Neural crest cell (in vitro differentiated cells): ENCODE measurements at regions not wholly inside any gene's neighbourhood (a gene's known extent, or its start where the extent isn't known, plus 50 kb on each side); places are given as distances from the start of the nearest gene placed in this dataset.

Source experiments
- DNase-seq: peaks from one replicate; pipeline ENCODE4 v3.0.0; 2021; ENCODE audit warnings: low read depth, mixed read lengths, low spot score
- H3K27ac Mint-ChIP-seq: one replicate; pipeline ENCODE4 v1.8.0; 2021; ENCODE audit warnings: mild to moderate bottlenecking, mixed read lengths; ENCODE audit not compliant: unreplicated experiment
- H3K27me3 Mint-ChIP-seq: 2 replicates; pipeline ENCODE4 v1.8.0; 2021; ENCODE audit warnings: low read depth, mild to moderate bottlenecking, mixed read lengths
- H3K36me3 Mint-ChIP-seq: 2 replicates; pipeline ENCODE4 v1.8.0; 2021; ENCODE audit warnings: low read depth, mild to moderate bottlenecking, mixed read lengths
- H3K4me1 Mint-ChIP-seq: 2 replicates; pipeline ENCODE4 v1.8.0; 2021; ENCODE audit warnings: mixed read lengths
- H3K4me3 Mint-ChIP-seq: one replicate; pipeline ENCODE4 v1.8.0; 2021; ENCODE audit warnings: mild to moderate bottlenecking, mixed read lengths
- H3K9me3 Mint-ChIP-seq: 2 replicates; pipeline ENCODE4 v1.8.0; 2021; ENCODE audit warnings: mixed read lengths
- TF ChIP-seq, protein P1 (sequence below): fragments of 200-600 bp; sonication (generic); conservative IDR thresholded peaks from 2 replicates; pipeline ENCODE4 v1.5.0; 2021; ENCODE audit warnings: antibody characterized with exemption, mild to moderate bottlenecking

DNA sequence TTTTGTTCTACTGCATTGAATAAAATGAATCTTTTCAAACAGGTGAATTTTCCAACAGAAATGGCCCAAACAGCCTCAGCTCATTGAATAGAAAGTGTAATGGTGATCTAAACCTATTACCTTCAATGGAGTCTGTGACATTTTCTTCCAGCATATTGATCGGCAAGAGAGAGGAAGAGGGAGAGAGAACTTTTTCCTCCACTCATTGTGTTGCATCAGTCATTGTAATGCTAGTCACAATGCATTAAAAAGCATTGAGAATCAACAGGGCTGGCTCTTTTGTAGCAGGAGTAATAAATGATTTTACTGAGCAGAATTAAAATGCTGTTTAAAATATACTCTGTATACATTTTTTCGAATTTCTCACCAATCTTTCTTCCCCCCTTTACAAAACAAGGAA, 1794.5 kb upstream of the CELF4 start:
- peaks cover 2% of the 10 kb centered on the region for H3K9me3 Mint-ChIP-seq
- TF ChIP-seq, protein P1, sequence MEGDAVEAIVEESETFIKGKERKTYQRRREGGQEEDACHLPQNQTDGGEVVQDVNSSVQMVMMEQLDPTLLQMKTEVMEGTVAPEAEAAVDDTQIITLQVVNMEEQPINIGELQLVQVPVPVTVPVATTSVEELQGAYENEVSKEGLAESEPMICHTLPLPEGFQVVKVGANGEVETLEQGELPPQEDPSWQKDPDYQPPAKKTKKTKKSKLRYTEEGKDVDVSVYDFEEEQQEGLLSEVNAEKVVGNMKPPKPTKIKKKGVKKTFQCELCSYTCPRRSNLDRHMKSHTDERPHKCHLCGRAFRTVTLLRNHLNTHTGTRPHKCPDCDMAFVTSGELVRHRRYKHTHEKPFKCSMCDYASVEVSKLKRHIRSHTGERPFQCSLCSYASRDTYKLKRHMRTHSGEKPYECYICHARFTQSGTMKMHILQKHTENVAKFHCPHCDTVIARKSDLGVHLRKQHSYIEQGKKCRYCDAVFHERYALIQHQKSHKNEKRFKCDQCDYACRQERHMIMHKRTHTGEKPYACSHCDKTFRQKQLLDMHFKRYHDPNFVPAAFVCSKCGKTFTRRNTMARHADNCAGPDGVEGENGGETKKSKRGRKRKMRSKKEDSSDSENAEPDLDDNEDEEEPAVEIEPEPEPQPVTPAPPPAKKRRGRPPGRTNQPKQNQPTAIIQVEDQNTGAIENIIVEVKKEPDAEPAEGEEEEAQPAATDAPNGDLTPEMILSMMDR: no peak
- peaks cover 13% of the 10 kb centered on the region for H3K4me1 Mint-ChIP-seq
- H3K4me3 Mint-ChIP-seq: peak overlapping the region; percentile 14
- no peaks in the 10 kb centered on the region for H3K27me3 Mint-ChIP-seq
- H3K27ac Mint-ChIP-seq: peak overlapping the region; percentile 93
- H3K36me3 Mint-ChIP-seq: no peaks in the 10 kb centered on the region
- no peak for DNase-seq

DNA sequence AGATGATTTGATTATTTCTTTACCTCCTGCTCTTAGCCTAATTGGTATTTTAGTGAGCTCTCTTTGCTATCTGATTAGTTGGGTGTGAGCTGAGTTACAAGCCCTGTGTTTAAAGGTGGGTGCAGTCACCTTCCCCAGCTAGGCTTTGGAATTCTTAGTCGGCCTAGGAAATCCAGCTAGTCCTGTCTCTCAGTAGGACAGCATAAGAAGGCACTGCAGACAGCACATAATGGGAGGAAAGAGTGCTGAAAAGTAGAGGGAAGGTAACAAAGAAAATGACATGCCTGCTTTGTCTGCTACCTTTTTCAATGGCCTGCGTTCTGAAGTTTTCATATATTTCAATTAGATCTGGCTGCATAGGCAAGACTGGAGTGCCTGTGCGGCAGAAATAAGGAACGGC, 1794.0 kb upstream of the CELF4 start:
- peak overlapping the region; percentile 93 for H3K27ac Mint-ChIP-seq
- peak overlapping the region; percentile 14 for H3K4me3 Mint-ChIP-seq
- TF ChIP-seq, protein P1: no peak
- peaks cover 13% of the 10 kb centered on the region for H3K4me1 Mint-ChIP-seq
- no peak for DNase-seq
- H3K36me3 Mint-ChIP-seq: no peaks in the 10 kb centered on the region
- H3K27me3 Mint-ChIP-seq: no peaks in the 10 kb centered on the region
- H3K9me3 Mint-ChIP-seq: peaks cover 2% of the 10 kb centered on the region

DNA sequence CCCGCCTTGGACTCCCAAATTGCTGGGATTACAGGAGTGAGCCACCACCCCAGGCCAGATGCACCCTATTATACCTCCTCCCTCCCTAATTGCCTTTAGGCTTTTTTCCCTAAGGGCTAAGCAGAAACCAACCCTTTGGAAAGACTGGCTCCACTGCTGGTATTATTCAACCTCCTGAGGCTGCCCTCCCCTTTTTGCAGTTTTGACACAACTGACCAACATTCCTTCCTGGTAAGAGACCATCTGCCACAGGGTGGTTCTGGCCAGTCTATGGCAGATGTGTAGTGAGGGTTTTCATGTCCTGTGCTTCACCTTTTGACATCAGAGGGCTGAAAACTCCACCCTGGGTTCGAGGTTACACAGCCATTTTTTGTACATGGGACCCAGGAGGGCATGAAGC, 1785.3 kb upstream of the CELF4 start:
- Mint-ChIP-seq H3K4me1 (peaks cover 7% of the 10 kb centered on the region), H3K4me3 (no peak overlapping the region), H3K27ac (no peak overlapping the region), H3K9me3 (no peaks in the 10 kb centered on the region), H3K27me3 (no peaks in the 10 kb centered on the region), H3K36me3 (no peaks in the 10 kb centered on the region)
- no peak for DNase-seq
- TF ChIP-seq, protein P1: no peak

DNA sequence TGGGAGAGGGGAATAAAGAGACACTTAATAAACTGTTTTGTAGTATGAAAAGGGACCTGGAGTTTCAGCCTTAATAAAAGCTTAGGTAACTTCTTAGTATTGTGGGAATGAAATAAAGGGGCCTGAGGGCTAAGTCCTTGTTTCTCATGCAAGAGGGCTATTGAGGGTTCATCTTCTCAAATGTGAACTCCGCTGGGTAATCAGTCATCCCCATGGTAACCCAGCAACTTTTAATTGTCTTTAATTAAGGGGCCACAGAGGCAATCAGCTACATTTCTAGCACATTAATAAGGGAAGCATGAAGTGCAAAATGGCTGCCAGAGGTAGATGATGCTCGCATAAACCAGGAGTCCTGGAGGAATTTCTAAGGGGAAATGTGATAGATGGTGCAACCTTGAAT, 1784.2 kb upstream of the CELF4 start:
- Mint-ChIP-seq H3K27ac (no peak overlapping the region), H3K9me3 (no peaks in the 10 kb centered on the region), H3K36me3 (no peaks in the 10 kb centered on the region), H3K4me3 (no peak overlapping the region), H3K27me3 (no peaks in the 10 kb centered on the region), H3K4me1 (peaks cover 7% of the 10 kb centered on the region)
- no peak for DNase-seq
- TF ChIP-seq, protein P1: no peak

DNA sequence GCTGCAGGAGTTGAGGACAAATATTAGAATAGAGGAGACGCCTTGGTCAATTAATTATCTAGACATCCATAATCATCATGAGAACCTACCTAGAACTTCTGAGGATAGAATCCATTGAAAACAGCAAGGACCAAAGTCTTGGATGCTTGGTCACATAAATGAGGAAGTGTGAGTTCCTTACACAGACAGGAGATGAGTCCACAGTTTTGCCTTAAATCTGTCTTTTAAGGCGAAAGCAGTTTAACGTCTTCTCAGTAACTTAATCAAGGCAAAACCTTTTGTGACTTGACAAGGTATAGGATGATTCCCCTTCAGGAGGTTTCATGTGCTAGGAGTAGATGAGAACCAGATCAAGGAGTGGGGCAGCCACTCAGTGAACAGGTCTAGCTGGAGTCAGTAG, 1783.2 kb upstream of the CELF4 start:
- H3K4me1 Mint-ChIP-seq: peaks cover 7% of the 10 kb centered on the region
- no peak overlapping the region for H3K4me3 Mint-ChIP-seq
- TF ChIP-seq, protein P1: no peak
- DNase-seq: no peak
- no peak overlapping the region for H3K27ac Mint-ChIP-seq
- H3K36me3 Mint-ChIP-seq: no peaks in the 10 kb centered on the region
- no peaks in the 10 kb centered on the region for H3K9me3 Mint-ChIP-seq
- H3K27me3 Mint-ChIP-seq: no peaks in the 10 kb centered on the region

DNA sequence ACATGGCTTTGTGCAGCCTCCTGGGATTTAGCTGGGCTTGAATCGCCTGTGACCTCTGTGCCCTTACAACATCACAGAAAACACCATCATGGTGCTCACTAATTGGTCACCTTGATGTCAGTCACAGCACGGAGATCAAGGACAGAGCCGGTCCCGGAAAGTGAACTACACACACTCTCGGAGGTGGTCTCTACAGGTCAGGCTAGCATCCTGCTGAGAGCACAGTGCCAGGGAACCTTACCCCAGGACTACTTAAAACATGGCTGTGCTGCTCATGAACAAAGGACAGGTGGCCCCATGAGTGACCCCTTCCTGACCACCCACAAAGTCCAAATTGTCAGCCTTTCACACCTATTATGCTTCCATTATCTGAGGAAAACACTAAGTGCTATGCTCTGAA, 1782.1 kb upstream of the CELF4 start:
- H3K4me3 Mint-ChIP-seq: no peak overlapping the region
- TF ChIP-seq, protein P1: no peak
- no peaks in the 10 kb centered on the region for H3K36me3 Mint-ChIP-seq
- peaks cover 3% of the 10 kb centered on the region for H3K9me3 Mint-ChIP-seq
- no peak overlapping the region for H3K27ac Mint-ChIP-seq
- no peak for DNase-seq
- no peaks in the 10 kb centered on the region for H3K27me3 Mint-ChIP-seq
- peaks cover 8% of the 10 kb centered on the region for H3K4me1 Mint-ChIP-seq
